A673 (cell line): ENCODE measurements at regions not wholly inside any gene's neighbourhood (a gene's known extent, or its start where the extent isn't known, plus 50 kb on each side); places are given as distances from the start of the nearest gene placed in this dataset.

ENCODE experiments used
- BruUV-seq: library from RNA; stranded (reverse); fragments of 400-500 nt; replicated peaks from 2 replicates; lab custom pipeline; 2021; lab: Mats Ljungman, UMichigan
- CTCF ChIA-PET: fragments of 300-600 bp; sonication (Branson Sonifier 250); formaldehyde crosslinking; loops from one replicate; lab custom pipeline; 2022; ENCODE audit warnings: antibody characterized with exemption; lab: Charles Lee
- POLR2A ChIA-PET: fragments of 300-600 bp; sonication (Branson Sonifier 250); formaldehyde crosslinking; loops from one replicate; lab custom pipeline; 2022; ENCODE audit warnings: antibody characterized with exemption; ENCODE audit not compliant: low non-redundant PET; lab: Charles Lee
- DNase-seq: peaks from one replicate; pipeline ENCODE4 v3.0.0-alpha.2; 2015; ENCODE audit warnings: low spot score
- H3K27ac ChIP-seq: fragments of 200-600 bp; sonication (generic); 2 replicates; pipeline ENCODE4 v1.5.1; 2016; ENCODE audit warnings: mixed run types, low read depth, mild to moderate bottlenecking, mixed read lengths, antibody characterized with exemption, low read length; ENCODE audit not compliant: poor library complexity, severe bottlenecking
- H3K27me3 ChIP-seq: fragments of 200-600 bp; sonication (generic); replicated peaks from 2 replicates; pipeline ENCODE4 v1.6.1; 2017; ENCODE audit warnings: mixed run types, low read depth, mild to moderate bottlenecking, mixed read lengths, antibody characterized with exemption, low read length; ENCODE audit not compliant: insufficient read depth, poor library complexity
- H3K36me3 ChIP-seq: fragments of 200-600 bp; sonication (generic); 2 replicates; pipeline ENCODE4 v1.6.1; 2016; ENCODE audit warnings: mixed run types, mild to moderate bottlenecking, mixed read lengths, antibody characterized with exemption, low read length; ENCODE audit not compliant: insufficient read depth, poor library complexity, severe bottlenecking
- H3K4me1 ChIP-seq: fragments of 200-600 bp; sonication (generic); 2 replicates; pipeline ENCODE4 v1.6.1; 2017; ENCODE audit warnings: mixed run types, mild to moderate bottlenecking, mixed read lengths, antibody characterized with exemption, low read length; ENCODE audit not compliant: insufficient read depth, poor library complexity, severe bottlenecking
- H3K4me3 ChIP-seq: fragments of 200-600 bp; sonication (generic); 2 replicates; pipeline ENCODE4 v1.5.1; 2016; ENCODE audit warnings: low read depth, mixed run types, mild to moderate bottlenecking, mixed read lengths, low read length; ENCODE audit not compliant: poor library complexity, severe bottlenecking
- H3K9me3 ChIP-seq: fragments of 200-600 bp; sonication (generic); 2 replicates; pipeline ENCODE4 v1.6.1; 2016; ENCODE audit warnings: mixed run types, low read depth, mild to moderate bottlenecking, mixed read lengths, antibody characterized with exemption, low read length; ENCODE audit not compliant: poor library complexity, severe bottlenecking
- CTCF ChIP-seq: fragments of 300-800, 200-600 bp; sonication (generic); conservative IDR thresholded peaks from 2 replicates; pipeline ENCODE4 v1.5.1; 2017; ENCODE audit warnings: low read depth, mild to moderate bottlenecking, antibody characterized with exemption, low read length, moderate library complexity, mixed read lengths
- EZH2 ChIP-seq: fragments of 200-600 bp; sonication (generic); IDR thresholded peaks from 2 replicates; pipeline ENCODE4 v1.6.1; 2017; ENCODE audit warnings: borderline replicate concordance, low read depth, mild to moderate bottlenecking, mixed read lengths, antibody characterized with exemption, low read length; ENCODE audit not compliant: poor library complexity, severe bottlenecking
- intact Hi-C: fragments of 100-400 bp; cut with micrococcal nuclease; formaldehyde crosslinking; loops from one replicate; pipeline ENCODE4 v1.10.0; 2022; ENCODE audit not compliant: unreplicated experiment

DNA sequence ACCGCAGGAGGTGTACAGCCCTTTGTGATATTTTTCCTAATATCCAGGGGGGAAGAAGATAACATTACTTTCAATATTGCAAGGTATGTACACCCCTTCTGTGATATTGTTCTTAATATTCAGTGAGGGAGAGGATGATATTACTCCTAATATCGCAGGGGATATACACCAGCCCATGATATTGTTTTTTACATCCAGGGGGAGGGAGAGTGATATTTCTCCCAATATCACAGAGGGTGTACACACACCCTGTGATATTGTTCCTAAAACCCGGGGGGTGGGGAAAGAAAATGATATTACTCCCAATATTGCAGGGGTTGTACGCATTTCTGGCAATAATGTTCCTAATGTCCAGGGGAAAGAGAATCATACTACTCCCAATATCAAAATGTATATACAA, 58.0 kb upstream of the SLC25A48 start:
- no peaks in the 10 kb centered on the region for H3K9me3 ChIP-seq
- H3K4me3 ChIP-seq: no peak overlapping the region
- intact Hi-C loops: no loop called here
- no peaks in the 10 kb centered on the region for H3K4me1 ChIP-seq
- CTCF ChIA-PET: no interaction called here
- DNase-seq: no peak
- peaks cover 65% of the 10 kb centered on the region for H3K27me3 ChIP-seq
- no TSS peak for BruUV-seq
- POLR2A ChIA-PET: no interaction called here
- TF ChIP-seq EZH2: no peak
- TF ChIP-seq CTCF: no peak
- H3K27ac ChIP-seq: no peak overlapping the region
- H3K36me3 ChIP-seq: no peaks in the 10 kb centered on the region

DNA sequence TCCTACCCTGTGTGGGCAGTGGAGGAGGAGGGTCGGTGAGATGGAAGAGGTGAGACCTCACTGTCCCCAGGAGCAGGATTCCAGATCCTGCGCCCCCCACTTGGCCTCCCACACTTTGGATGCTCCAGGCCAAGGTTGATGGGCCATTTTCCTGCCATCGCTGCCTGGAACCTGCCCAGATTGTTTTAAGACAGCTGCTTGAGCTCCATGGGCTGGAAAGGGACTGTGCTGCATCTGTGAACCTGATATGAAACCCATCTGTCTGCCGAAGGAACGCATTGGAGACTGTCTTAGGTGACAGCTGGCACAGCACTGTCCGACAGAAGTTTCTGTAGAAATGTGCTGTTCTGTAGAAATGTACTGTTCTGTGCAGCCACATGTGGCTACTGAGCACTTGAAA, 72.7 kb upstream of the SLC25A48 start:
- no TSS peak for BruUV-seq
- H3K4me1 ChIP-seq: no peaks in the 10 kb centered on the region
- H3K9me3 ChIP-seq: no peaks in the 10 kb centered on the region
- ChIA-PET CTCF (no interaction called here), POLR2A (no interaction called here)
- no peak overlapping the region for H3K27ac ChIP-seq
- peaks cover 18% of the 10 kb centered on the region for H3K27me3 ChIP-seq
- intact Hi-C loops: no loop called here
- no peak for TF ChIP-seq EZH2
- TF ChIP-seq CTCF: no peak
- no peak for DNase-seq
- no peaks in the 10 kb centered on the region for H3K36me3 ChIP-seq
- no peak overlapping the region for H3K4me3 ChIP-seq

DNA sequence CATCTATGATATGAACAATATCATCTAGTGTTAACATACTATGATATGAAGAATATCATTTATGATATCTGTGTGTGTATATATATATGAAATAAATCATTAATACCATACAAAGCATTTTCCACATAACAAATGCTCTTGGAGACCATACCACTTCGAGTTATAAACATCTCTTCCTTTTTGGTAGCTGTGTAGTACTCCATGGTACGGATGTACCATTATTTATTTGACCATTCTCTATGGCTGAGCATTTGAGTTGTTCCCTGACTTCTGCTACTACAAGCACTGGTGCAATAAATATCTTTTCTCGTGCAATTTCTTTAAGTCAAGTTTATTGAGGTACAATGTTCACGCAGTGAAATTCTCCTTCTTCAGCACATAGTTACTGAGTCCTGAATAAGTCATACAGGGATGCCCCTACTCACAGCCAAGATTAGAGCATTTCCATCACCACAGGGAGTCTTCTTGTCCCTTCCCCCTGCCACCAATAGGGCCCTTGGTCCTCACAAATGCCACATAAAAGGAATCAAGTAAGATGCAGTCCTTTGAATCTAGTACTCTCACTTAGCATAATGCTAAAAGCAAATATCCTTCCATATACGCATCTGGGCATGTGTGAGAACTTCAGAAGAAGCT, 75.2 kb upstream of the SLC25A48 start:
- CTCF ChIA-PET: no interaction called here
- no peak for TF ChIP-seq CTCF
- intact Hi-C loops: no loop called here
- H3K27ac ChIP-seq: no peak overlapping the region
- BruUV-seq: no TSS peak
- no peaks in the 10 kb centered on the region for H3K4me1 ChIP-seq
- DNase-seq: no peak
- no peaks in the 10 kb centered on the region for H3K9me3 ChIP-seq
- POLR2A ChIA-PET: no interaction called here
- H3K36me3 ChIP-seq: no peaks in the 10 kb centered on the region
- H3K4me3 ChIP-seq: no peak overlapping the region
- H3K27me3 ChIP-seq: peaks cover 14% of the 10 kb centered on the region
